Forelimb muscle (tissue), 1 donor: ENCODE measurements at regions not wholly inside any gene's neighbourhood (a gene's known extent, or its start where the extent isn't known, plus 50 kb on each side); places are given as distances from the start of the nearest gene placed in this dataset.
"Not testable (repeated sequence)": the region's sequence is repeated elsewhere in the genome, so short reads cannot be mapped to it uniquely, and the experiment has no call there.

Source experiments
- DNase-seq: peaks from one replicate; pipeline ENCODE4 v3.0.0-alpha.2; 2013; ENCODE audit warnings: low read depth

- peak; percentile 36 for DNase-seq
These were observed 196.5 kb upstream of the ZNF469 start for GRCh38 chr16:88185976-88186888.

GRCh38 chr16:88186889-88187870 lies 195.6 kb upstream of the ZNF469 start:
- not testable (repeated sequence) for DNase-seq

- DNase-seq: not testable (repeated sequence)
These were observed 194.4 kb upstream of the ZNF469 start for GRCh38 chr16:88188171-88188895.

- DNase-seq: not testable (repeated sequence)
These were observed 192.1 kb upstream of the ZNF469 start for GRCh38 chr16:88190592-88191095.

- DNase-seq: not testable (repeated sequence)
These were observed 191.6 kb upstream of the ZNF469 start for GRCh38 chr16:88191168-88191567.

GRCh38 chr16:88192601-88193000 lies 190.2 kb upstream of the ZNF469 start:
- DNase-seq: no peak

GRCh38 chr16:88193706-88194396 lies 188.9 kb upstream of the ZNF469 start:
- DNase-seq: peak; percentile 19

- DNase-seq: peak; percentile 19
These were observed 188.1 kb upstream of the ZNF469 start for GRCh38 chr16:88194397-88195268.

- no peak for DNase-seq
These were observed 187.5 kb upstream of the ZNF469 start for GRCh38 chr16:88195269-88195705.

GRCh38 chr16:88195911-88196465 lies 186.8 kb upstream of the ZNF469 start:
- DNase-seq: no peak

- DNase-seq: no peak
These were observed 186.0 kb upstream of the ZNF469 start for GRCh38 chr16:88196471-88197400.

GRCh38 chr16:88197481-88198456 lies 185.0 kb upstream of the ZNF469 start:
- DNase-seq: no peak

- not testable (repeated sequence) for DNase-seq
These were observed 184.1 kb upstream of the ZNF469 start for GRCh38 chr16:88198457-88199295.

- not testable (repeated sequence) for DNase-seq
These were observed 183.2 kb upstream of the ZNF469 start for GRCh38 chr16:88199296-88200153.
